Stomach (tissue), 4 donors: ENCODE measurements at regions not wholly inside any gene's neighbourhood (a gene's known extent, or its start where the extent isn't known, plus 50 kb on each side); places are given as distances from the start of the nearest gene placed in this dataset.

Experiments
- EP300 ChIP-seq: sonication (generic); formaldehyde crosslinking; IDR thresholded peaks from one replicate; pipeline ENCODE4 v1.6.1; 2017; ENCODE audit warnings: antibody characterized with exemption
- POLR2A ChIP-seq, 4 donors: fragments of 450-650 bp; IDR thresholded peaks; one replicate each; pipeline ENCODE4 v1.6.1; 2016; ENCODE audit warnings: antibody characterized with exemption in 4 of 4, control low read depth in 2 of 4, mild to moderate bottlenecking in 1 of 4, moderate library complexity in 1 of 4
- POLR2AphosphoS5 ChIP-seq, 3 donors: sonication (generic); formaldehyde crosslinking; IDR thresholded peaks; one replicate each; pipeline ENCODE4 v1.6.1; 2016; ENCODE audit warnings: antibody characterized with exemption in 3 of 3
- TF ChIP-seq, protein P1 (sequence below), 7 experiments: fragments of 450-650 bp in 4 of 7; fragments of 200-600 bp in 3 of 7; sonication (generic) in 3 of 7; IDR thresholded peaks; one replicate each; pipeline ENCODE4 v1.5.1; 2016 to 2019; ENCODE audit warnings: antibody characterized with exemption in 7 of 7, control low read depth in 2 of 7, mild to moderate bottlenecking in 1 of 7

DNA sequence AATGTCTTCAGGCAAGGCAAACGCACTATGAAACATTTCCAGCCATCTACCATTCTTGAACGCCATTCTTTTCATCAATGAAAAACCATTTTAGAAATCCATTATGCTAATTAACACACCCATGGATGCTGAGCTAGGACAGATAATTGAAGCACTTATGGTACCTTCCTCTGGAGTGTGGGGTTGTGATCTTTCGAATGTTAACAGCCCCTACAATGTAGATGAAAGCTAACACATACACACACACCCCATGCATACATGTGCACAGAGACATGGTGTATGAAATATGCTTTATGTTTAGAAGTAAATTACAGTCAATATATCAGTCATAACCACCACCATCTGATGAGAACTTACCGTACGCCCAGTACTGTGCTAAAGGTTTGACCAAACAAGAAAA, 189.1 kb downstream of the SHQ1 start:
- TF ChIP-seq POLR2AphosphoS5 (IDR thresholded peaks at IDR 0.05) (no peak), POLR2A (IDR thresholded peaks at IDR 0.05) (no peak), EP300 (no peak)
- TF ChIP-seq, protein P1, sequence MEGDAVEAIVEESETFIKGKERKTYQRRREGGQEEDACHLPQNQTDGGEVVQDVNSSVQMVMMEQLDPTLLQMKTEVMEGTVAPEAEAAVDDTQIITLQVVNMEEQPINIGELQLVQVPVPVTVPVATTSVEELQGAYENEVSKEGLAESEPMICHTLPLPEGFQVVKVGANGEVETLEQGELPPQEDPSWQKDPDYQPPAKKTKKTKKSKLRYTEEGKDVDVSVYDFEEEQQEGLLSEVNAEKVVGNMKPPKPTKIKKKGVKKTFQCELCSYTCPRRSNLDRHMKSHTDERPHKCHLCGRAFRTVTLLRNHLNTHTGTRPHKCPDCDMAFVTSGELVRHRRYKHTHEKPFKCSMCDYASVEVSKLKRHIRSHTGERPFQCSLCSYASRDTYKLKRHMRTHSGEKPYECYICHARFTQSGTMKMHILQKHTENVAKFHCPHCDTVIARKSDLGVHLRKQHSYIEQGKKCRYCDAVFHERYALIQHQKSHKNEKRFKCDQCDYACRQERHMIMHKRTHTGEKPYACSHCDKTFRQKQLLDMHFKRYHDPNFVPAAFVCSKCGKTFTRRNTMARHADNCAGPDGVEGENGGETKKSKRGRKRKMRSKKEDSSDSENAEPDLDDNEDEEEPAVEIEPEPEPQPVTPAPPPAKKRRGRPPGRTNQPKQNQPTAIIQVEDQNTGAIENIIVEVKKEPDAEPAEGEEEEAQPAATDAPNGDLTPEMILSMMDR (IDR thresholded peaks at IDR 0.05), result no peak
